RKO (cell line): ENCODE measurements at regions not wholly inside any gene's neighbourhood (a gene's known extent, or its start where the extent isn't known, plus 50 kb on each side); places are given as distances from the start of the nearest gene placed in this dataset.

ENCODE experiments used
- DNase-seq: peaks from one replicate; pipeline ENCODE4 v3.0.0-alpha.2; 2016; ENCODE audit warnings: low spot score

DNA sequence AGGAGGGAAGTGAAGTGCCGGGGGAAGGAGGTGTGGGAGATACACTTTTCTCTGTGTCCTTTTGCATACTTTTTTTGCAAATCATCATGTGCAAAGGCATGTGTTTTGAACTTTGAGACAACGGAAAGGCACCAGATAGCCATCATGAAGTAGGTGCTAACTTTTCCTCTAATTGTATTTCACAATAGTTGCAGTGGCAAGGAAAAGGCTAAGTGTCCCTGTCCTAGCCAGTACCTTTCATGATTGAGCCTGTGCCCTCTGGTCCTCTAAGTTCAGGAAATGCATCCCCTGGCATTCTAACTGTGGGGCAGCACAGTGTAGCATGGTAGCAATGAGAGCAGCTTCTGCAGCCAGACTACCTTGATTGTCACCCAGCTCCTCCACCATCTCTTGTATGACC lies 186.2 kb downstream of the ADSS2 start:
- no peak for DNase-seq

DNA sequence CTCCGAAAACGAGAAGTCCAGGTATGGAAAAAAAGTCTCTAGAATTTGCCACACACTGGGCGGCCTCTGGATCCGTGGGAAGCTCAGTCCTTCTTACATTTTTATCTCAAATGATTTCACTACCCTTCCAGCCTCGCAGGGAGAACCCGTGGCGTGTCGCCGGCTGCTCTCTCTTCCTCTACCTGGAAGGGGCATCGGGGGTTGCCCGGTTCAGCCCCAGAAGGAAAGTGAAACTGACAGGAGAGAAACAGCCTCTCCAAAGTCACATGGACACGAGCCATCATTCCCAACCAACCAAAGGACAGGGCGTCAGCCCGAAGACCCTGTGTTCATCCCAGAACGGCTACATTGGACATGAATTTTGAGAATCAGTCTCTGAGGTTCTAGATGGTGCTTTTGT lies 182.5 kb downstream of the ADSS2 start:
- DNase-seq = no peak

GRCh38 chr1:244271004-244271403 lies 180.7 kb downstream of the ADSS2 start:
- no peak for DNase-seq

GRCh38 chr1:244271691-244272308 lies 179.9 kb downstream of the ADSS2 start:
- DNase-seq = no peak

- DNase-seq = peak; percentile 84
Measured at GRCh38 chr1:244272471-244273261, 179.0 kb downstream of the ADSS2 start.

GRCh38 chr1:244273262-244273844 lies 178.4 kb downstream of the ADSS2 start:
- no peak for DNase-seq

DNA sequence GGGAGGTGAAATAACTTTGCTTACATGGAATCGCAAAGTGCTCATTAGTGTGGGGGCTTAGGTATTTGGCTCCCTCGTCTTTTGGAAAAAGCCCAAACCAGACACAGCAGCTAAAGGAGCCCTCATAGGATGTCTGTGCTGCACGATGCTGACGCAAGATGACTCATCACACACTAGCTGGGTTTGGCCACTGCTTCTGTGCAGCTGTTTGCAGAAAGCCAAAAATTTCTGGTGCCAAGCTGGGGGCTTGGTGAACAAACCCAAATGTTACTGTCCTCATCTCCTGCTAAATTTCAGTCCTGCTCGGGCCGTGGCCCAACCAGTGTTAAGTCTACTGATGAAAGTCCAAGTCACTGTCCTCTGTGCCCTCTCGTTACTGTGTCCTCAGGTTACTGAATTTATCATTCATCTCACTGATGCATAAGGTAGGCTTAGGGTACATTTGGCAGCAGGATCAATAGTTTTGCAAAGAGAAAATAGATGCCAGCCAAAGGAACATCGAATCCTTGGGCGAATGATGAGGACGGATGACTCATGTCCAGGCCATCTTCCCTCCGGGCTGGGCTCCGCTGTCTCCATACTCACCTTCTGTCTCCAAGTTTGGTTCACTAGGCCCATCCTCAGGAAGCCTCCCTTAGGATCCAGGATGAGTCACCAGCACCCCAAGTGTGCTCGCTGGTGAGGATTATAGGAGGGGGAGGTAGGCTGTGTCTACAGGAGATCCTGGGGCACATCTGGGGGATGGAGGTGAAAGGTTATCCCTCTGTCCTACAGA lies 177.7 kb downstream of the ADSS2 start:
- DNase-seq = peak; percentile 92

- no peak for DNase-seq
Measured at GRCh38 chr1:244276646-244277045, 175.1 kb downstream of the ADSS2 start.

- DNase-seq = no peak
Measured at GRCh38 chr1:244280201-244280600, 171.5 kb downstream of the ADSS2 start.

GRCh38 chr1:244280859-244281258 lies 170.8 kb downstream of the ADSS2 start:
- DNase-seq = no peak

GRCh38 chr1:244283772-244284171 lies 167.9 kb downstream of the ADSS2 start:
- no peak for DNase-seq

DNA sequence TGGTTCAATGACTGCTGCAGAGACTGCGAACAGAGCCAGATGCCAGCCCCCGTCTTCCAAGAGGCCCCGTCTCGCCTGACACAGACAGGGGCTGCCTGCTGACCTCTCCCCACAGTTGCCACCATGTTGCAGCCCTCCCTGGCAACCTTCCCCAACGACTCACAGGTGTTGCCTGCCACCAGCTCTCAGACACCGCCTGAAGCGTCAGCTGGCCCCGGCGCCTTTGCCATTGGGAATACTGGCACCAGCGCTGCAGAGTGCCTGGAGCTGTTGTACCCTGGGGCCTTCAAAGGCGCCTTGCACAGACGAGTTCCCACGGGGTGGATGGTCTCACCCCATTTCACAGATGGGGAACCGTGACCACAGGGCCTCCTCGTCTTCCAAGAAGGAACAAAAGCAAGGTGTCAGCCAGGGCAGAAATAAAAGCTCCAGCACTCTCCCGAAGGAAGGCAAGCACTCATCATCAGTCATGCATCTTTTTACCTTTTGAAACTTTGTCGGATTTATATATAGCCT lies 167.0 kb downstream of the ADSS2 start:
- DNase-seq = no peak

GRCh38 chr1:244286341-244286740 lies 165.4 kb downstream of the ADSS2 start:
- DNase-seq = no peak

DNA sequence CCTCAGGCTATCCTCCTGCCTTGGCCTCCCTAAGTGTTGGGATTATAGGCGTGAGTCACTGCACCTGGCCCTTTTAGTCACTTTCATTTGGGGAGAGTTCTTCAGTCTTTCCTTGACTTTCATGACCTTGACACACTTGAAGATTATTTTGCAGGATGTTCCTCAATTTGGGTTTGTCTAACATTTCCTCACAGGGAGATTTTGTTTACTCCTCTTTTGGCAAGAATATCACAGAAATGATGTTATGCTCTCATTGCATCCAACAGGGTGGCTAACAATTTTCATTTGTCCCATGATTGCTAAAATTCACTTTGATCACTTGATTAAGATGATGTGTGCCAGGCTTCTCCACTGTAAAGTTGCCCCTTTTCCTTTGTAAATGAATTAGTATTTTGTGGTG lies 164.0 kb downstream of the ADSS2 start:
- no peak for DNase-seq

DNA sequence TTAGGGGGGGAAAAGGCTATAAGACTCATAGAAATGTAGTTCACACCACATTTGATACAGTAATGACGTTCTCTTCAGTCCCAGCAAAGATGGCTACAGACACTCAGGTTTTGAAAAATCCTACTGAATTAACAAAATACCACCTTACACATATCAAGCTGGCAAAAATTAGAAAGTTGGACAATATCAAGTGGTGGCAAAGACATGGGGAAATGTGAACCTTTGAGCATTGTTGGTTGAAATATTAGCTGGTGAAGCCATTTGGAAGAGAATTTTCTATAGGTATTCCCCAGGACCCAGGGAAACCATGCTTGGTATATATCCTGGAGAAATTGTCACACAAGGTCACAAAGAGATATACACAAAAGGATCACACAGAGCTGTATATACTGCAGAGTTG lies 163.0 kb downstream of the ADSS2 start:
- no peak for DNase-seq

- no peak for DNase-seq
Measured at GRCh38 chr1:244289991-244290785, 161.5 kb downstream of the ADSS2 start.

DNA sequence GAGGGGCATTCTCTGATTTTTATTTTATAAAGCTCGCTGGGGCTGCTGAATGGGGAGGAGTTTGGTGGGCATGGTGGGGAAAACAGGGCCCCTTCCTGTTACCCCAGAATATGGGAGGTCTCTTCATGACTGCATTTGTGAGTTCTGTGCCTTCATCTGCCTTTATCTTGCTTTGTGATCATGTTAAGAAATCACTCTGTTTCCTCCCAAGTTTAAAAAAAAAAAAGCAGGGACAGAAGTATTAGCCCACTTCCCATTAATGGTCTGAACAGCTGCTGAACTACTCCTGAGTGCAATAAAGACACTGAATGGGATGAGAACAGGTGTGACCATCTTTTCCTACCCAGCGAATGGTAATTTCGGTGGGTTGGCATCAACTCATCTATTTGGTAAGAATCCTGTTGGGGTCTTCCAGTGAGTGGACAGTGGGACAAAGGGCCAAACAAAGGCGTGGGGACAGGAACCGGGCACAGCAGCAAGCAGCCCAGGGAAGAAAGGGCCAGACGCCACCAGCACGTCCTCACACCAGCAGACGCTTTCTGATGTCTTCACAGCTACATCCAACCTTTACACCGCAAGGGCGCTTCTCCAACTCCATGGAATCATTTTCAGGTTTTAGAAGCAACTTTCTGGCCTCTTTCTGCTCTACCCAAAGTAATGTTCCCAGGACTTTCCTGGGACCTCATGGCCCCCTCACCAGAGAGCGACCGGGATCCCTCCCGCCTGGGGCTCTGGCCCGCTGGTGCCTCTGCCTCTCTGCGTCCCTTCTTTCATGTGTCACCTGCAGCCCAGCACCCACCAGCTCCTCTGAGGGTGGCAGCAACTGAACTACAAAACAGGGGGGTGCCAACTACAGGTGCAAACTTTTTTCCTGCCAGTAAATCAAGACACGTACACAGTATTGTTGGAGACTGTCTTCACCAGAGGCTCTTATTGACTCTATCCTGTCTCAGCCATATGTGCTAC lies 160.2 kb downstream of the ADSS2 start:
- no peak for DNase-seq

GRCh38 chr1:244294599-244295224 lies 157.0 kb downstream of the ADSS2 start:
- DNase-seq = no peak

DNA sequence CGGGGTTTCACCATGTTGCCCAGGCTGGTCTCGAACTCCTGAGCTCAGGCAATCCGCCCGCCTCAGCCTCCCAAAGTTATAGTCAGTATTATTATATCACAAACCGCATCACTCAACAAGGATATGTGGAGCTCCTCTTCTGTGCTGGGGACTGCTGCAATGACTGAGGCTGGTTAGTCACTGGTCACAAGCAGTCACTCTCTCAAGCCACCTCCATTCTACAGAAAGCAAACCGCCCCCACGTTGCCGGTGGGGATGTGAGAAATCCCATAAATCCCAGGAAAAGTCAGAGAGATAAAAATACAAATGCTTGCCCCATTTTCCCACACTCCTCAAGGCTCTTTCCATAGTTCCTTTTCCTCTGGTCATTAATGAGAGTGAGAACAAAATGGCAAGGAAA lies 155.7 kb downstream of the ADSS2 start:
- no peak for DNase-seq

DNA sequence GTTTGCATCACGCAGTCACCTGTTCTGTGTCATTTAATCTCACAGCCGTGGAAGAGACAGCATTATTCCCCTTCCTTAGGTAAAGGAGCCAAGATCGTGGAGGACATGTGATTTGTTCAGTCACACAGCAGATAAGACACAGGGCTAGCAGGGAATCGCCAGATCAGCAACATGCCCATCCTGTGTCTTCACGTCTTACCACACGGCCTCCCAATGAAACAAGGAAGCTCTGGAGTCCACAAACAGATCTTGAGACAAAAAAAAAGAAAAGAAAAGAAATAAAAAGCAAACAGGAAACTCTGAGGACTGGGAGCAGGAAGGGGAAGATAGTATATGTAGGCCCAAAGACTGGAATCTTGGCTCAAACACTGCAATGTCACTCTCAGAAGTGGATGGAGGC lies 155.3 kb downstream of the ADSS2 start:
- no peak for DNase-seq
